HCT116 (cell line): ENCODE measurements at regions not wholly inside any gene's neighbourhood (a gene's known extent, or its start where the extent isn't known, plus 50 kb on each side); places are given as distances from the start of the nearest gene placed in this dataset.
A peak's percentile ranks its signal among the peaks of the same experiment; 100 is the strongest.

Source experiments
- ATAC-seq: fragments of 200-7000 bp; cut with Tn5 transposase; 2 replicates; pipeline ENCODE4 v1.9.1; 2020; ENCODE audit warnings: mild to moderate bottlenecking, moderate library complexity
- BruUV-seq: library from RNA; stranded (reverse); fragments of 400-500 nt; replicated peaks from 2 replicates; lab custom pipeline; 2021; lab: Mats Ljungman, UMichigan
- CTCF ChIA-PET: fragments of 300-600 bp; sonication (Branson Sonifier 250); formaldehyde crosslinking; loops from one replicate; lab custom pipeline; 2021; ENCODE audit warnings: antibody characterized with exemption; lab: Charles Lee
- POLR2A ChIA-PET: fragments of 300-600, 350-600 bp; sonication (Branson Sonifier 250); formaldehyde crosslinking; loops from one replicate; lab custom pipeline; 2021; ENCODE audit warnings: antibody characterized with exemption; lab: Charles Lee
- RAD21 ChIA-PET, 2 experiments: fragments of 300-600 bp; sonication (Branson Sonifier 250); formaldehyde crosslinking; loops; one replicate each; lab custom pipeline; 2023; ENCODE audit warnings: low total read pairs in 2 of 2; ENCODE audit not compliant: uncharacterized antibody in 2 of 2, unreplicated experiment in 2 of 2, low non-redundant PET in 1 of 2; lab: Charles Lee
- DNase-seq: peaks from one replicate; pipeline ENCODE4 v3.0.0-alpha.2; 2010; ENCODE audit warnings: low read depth, low spot score
- H2AFZ ChIP-seq: fragments of 200-600 bp; shearing (Covaris generic), sonication (generic); 2 replicates; pipeline ENCODE4 v1.6.1; 2017; ENCODE audit warnings: low read depth, mixed run types, mixed read lengths, antibody characterized with exemption, low read length; ENCODE audit not compliant: poor library complexity, severe bottlenecking
- H3K27ac ChIP-seq: 2 replicates; pipeline ENCODE4 v1.5.1; 2012; ENCODE audit warnings: low read depth, low read length
- H3K27me3 ChIP-seq: fragments of 200-600 bp; sonication (generic); 2 replicates; pipeline ENCODE4 v1.6.1; 2016; ENCODE audit warnings: mixed run types, low read length, mixed read lengths; ENCODE audit not compliant: insufficient read depth
- H3K36me3 ChIP-seq, 2 experiments: fragments of 200-500 bp in 1 of 2; fragments of 200-600 bp in 1 of 2; sonication (Bioruptor generic) in 1 of 2; sonication (generic) in 1 of 2; 2 replicates each; pipeline versions ENCODE4 v1.5.1 to v1.6.1; 2014 to 2016; ENCODE audit warnings: low read length in 2 of 2, inconsistent platforms in 1 of 2, mixed read lengths in 1 of 2, mixed run types in 1 of 2; ENCODE audit not compliant: insufficient read depth in 2 of 2, control insufficient read depth in 1 of 2
- H3K4me1 ChIP-seq, 2 experiments: fragments of 200-600 bp in 1 of 2; sonication (generic) in 1 of 2; 2 replicates each; pipeline versions ENCODE4 v1.5.1 to v1.6.1; 2012 to 2017; ENCODE audit warnings: low read length in 2 of 2, inconsistent platforms in 1 of 2, mild to moderate bottlenecking in 1 of 2, mixed read lengths in 1 of 2, mixed run types in 1 of 2, moderate library complexity in 1 of 2; ENCODE audit not compliant: insufficient read depth in 2 of 2, control insufficient read depth in 1 of 2
- H3K4me2 ChIP-seq: fragments of 200-600 bp; sonication (generic); 2 replicates; pipeline ENCODE4 v1.6.1; 2017; ENCODE audit warnings: mixed run types, low read length, mixed read lengths
- H3K4me3 ChIP-seq, 2 experiments: fragments of 200-600 bp in 1 of 2; sonication (generic) in 1 of 2; replicated peaks in 1 of 2; 2 replicates each; pipeline ENCODE4 v1.5.1; 2011 to 2016; ENCODE audit warnings: low read length in 2 of 2, control low read depth in 1 of 2, low read depth in 1 of 2, mild to moderate bottlenecking in 1 of 2, mixed read lengths in 1 of 2, mixed run types in 1 of 2
- H3K79me2 ChIP-seq: fragments of 200-600 bp; sonication (generic); 2 replicates; pipeline ENCODE4 v1.6.1; 2017; ENCODE audit warnings: mild to moderate bottlenecking, mixed run types, low read length, moderate library complexity, mixed read lengths; ENCODE audit not compliant: insufficient read depth
- H3K9ac ChIP-seq: fragments of 200-600 bp; sonication (generic); 2 replicates; pipeline ENCODE4 v1.6.1; 2016; ENCODE audit warnings: low read length, mixed read lengths
- H3K9me2 ChIP-seq: fragments of 200-600 bp; sonication (generic), shearing (Covaris generic); 2 replicates; pipeline ENCODE4 v1.6.1; 2017; ENCODE audit warnings: mixed run types, mild to moderate bottlenecking, moderate library complexity; ENCODE audit not compliant: insufficient read depth
- H3K9me3 ChIP-seq, 2 experiments: fragments of 200-500 bp in 1 of 2; fragments of 200-600 bp in 1 of 2; sonication (Bioruptor generic) in 1 of 2; sonication (generic) in 1 of 2; 2 replicates each; pipeline ENCODE4 v1.6.1; 2014 to 2017; ENCODE audit warnings: low read length in 2 of 2, mixed read lengths in 2 of 2, inconsistent platforms in 1 of 2, low read depth in 1 of 2, mild to moderate bottlenecking in 1 of 2, mixed run types in 1 of 2, moderate library complexity in 1 of 2; ENCODE audit not compliant: control insufficient read depth in 1 of 2, insufficient read depth in 1 of 2
- H4K20me1 ChIP-seq: fragments of 200-600 bp; sonication (generic), shearing (Covaris generic); 2 replicates; pipeline ENCODE4 v1.6.1; 2017; ENCODE audit warnings: mixed run types, mild to moderate bottlenecking, moderate library complexity; ENCODE audit not compliant: insufficient read depth
- CEBPB ChIP-seq: IDR thresholded peaks from 2 replicates; pipeline ENCODE4 v1.6.1; 2012; ENCODE audit warnings: low read depth
- EGR1 ChIP-seq: IDR thresholded peaks from 2 replicates; pipeline ENCODE4 v1.6.1; 2012; ENCODE audit warnings: low read depth
- EZH2 ChIP-seq: fragments of 200-600 bp; sonication (generic); IDR thresholded peaks from 2 replicates; pipeline ENCODE4 v1.6.1; 2017; ENCODE audit warnings: antibody characterized with exemption, mixed run types
- POLR2AphosphoS5 ChIP-seq: IDR thresholded peaks from 2 replicates; pipeline ENCODE4 v1.6.1; 2011; ENCODE audit warnings: mild to moderate bottlenecking, low read depth, low read length, moderate library complexity
- RAD21 ChIP-seq: IDR thresholded peaks from 2 replicates; pipeline ENCODE4 v1.6.1; 2012; ENCODE audit warnings: low read depth, mild to moderate bottlenecking
- SRF ChIP-seq: IDR thresholded peaks from 2 replicates; pipeline ENCODE4 v1.6.1; 2012; ENCODE audit warnings: low read depth
- YY1 ChIP-seq: IDR thresholded peaks from 2 replicates; pipeline ENCODE4 v1.6.1; 2011; ENCODE audit warnings: low read length, low read depth, moderate library complexity, mild to moderate bottlenecking; ENCODE audit not compliant: insufficient replicate concordance; ENCODE audit errors: extremely low read depth
- ZFX ChIP-seq: fragments of 450-650 bp; IDR thresholded peaks from 2 replicates; pipeline ENCODE4 v1.6.1; 2017
- ZNF274 ChIP-seq: fragments of 200-500 bp; sonication (Bioruptor generic); IDR thresholded peaks from 2 replicates; pipeline ENCODE4 v1.6.1; 2014; ENCODE audit warnings: mild to moderate bottlenecking, low read depth, low read length, inconsistent platforms
- intact Hi-C: fragments of 100-400 bp; cut with micrococcal nuclease; formaldehyde crosslinking; loops from 2 replicates; pipeline ENCODE4 v1.10.0; 2022
- TF ChIP-seq, protein P1 (sequence below): IDR thresholded peaks from 2 replicates; pipeline ENCODE4 v1.6.1; 2011; ENCODE audit warnings: mild to moderate bottlenecking, low read length, moderate library complexity; ENCODE audit not compliant: insufficient replicate concordance; ENCODE audit errors: extremely low read depth
- TF ChIP-seq, protein P2 (sequence below): IDR thresholded peaks from 2 replicates; pipeline ENCODE4 v1.6.1; 2012
- TF ChIP-seq, protein P3 (sequence below), 3 experiments: fragments of 200-600 bp in 1 of 3; sonication (generic) in 1 of 3; IDR thresholded peaks in 2 of 3; conservative IDR thresholded peaks in 1 of 3; 2 replicates each; pipeline ENCODE4 v1.5.1; 2012 to 2017; ENCODE audit warnings: low read depth in 2 of 3, low read length in 2 of 3, antibody characterized with exemption in 1 of 3, borderline replicate concordance in 1 of 3, control low read depth in 1 of 3, mild to moderate bottlenecking in 1 of 3, mixed read lengths in 1 of 3, mixed run types in 1 of 3, moderate library complexity in 1 of 3; ENCODE audit not compliant: insufficient read depth in 1 of 3

DNA sequence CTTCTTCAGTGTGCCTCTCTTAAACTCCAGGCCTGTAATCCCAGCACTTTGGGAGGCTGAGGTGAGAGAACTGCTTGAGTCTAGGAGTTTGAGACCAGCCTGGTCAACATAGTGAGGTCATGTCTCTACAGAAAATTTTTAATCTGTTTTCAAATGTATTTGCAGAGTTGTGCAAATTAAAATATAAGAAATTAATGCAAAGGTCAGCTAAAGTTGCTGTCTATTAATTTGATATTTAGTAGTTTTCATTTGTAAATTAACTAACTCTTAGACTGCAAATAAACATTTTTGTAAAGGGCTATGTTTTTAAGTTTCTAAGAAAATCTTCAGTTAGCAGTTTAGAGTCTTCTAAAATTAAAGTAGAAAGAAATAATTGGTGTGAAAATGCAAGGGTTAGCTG, 99.9 kb upstream of the TJP1 start:
- POLR2A ChIA-PET: no interaction called here

More for the DNA sequence above, 99.9 kb upstream of the TJP1 start:
- TF ChIP-seq RAD21 (no peak), YY1 (no peak), EGR1 (no peak), EZH2 (no peak), SRF (no peak), POLR2AphosphoS5 (no peak), ZNF274 (no peak), ZFX (no peak), CEBPB (no peak)
- TF ChIP-seq, protein P1, sequence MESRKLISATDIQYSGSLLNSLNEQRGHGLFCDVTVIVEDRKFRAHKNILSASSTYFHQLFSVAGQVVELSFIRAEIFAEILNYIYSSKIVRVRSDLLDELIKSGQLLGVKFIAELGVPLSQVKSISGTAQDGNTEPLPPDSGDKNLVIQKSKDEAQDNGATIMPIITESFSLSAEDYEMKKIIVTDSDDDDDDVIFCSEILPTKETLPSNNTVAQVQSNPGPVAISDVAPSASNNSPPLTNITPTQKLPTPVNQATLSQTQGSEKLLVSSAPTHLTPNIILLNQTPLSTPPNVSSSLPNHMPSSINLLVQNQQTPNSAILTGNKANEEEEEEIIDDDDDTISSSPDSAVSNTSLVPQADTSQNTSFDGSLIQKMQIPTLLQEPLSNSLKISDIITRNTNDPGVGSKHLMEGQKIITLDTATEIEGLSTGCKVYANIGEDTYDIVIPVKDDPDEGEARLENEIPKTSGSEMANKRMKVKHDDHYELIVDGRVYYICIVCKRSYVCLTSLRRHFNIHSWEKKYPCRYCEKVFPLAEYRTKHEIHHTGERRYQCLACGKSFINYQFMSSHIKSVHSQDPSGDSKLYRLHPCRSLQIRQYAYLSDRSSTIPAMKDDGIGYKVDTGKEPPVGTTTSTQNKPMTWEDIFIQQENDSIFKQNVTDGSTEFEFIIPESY: no peak
- TF ChIP-seq, protein P2, sequence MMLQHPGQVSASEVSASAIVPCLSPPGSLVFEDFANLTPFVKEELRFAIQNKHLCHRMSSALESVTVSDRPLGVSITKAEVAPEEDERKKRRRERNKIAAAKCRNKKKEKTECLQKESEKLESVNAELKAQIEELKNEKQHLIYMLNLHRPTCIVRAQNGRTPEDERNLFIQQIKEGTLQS: no peak
- TF ChIP-seq, protein P3, sequence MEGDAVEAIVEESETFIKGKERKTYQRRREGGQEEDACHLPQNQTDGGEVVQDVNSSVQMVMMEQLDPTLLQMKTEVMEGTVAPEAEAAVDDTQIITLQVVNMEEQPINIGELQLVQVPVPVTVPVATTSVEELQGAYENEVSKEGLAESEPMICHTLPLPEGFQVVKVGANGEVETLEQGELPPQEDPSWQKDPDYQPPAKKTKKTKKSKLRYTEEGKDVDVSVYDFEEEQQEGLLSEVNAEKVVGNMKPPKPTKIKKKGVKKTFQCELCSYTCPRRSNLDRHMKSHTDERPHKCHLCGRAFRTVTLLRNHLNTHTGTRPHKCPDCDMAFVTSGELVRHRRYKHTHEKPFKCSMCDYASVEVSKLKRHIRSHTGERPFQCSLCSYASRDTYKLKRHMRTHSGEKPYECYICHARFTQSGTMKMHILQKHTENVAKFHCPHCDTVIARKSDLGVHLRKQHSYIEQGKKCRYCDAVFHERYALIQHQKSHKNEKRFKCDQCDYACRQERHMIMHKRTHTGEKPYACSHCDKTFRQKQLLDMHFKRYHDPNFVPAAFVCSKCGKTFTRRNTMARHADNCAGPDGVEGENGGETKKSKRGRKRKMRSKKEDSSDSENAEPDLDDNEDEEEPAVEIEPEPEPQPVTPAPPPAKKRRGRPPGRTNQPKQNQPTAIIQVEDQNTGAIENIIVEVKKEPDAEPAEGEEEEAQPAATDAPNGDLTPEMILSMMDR (IDR thresholded peaks at IDR 0.05 in 2 of 3, conservative IDR thresholded peaks at IDR 0.05 in 1 of 3; ENCODE audit: borderline replicate concordance in 1 of 3, insufficient read depth in 1 of 3, low read depth in 2 of 3, low read length in 2 of 3): no peak
- no peak for DNase-seq
- peak overlapping the region; percentile 7; the same call in 1 of the 2 replicates for H3K9ac ChIP-seq
- RAD21 ChIA-PET: no interaction called here
- no peaks in the 10 kb centered on the region for H4K20me1 ChIP-seq
- H3K36me3 ChIP-seq: no peaks in the 10 kb centered on the region
- H3K4me2 ChIP-seq: peak overlapping the region; percentile 93
- peak overlapping the region; percentile 6 for H2AFZ ChIP-seq
- no peaks in the 10 kb centered on the region for H3K27me3 ChIP-seq
- intact Hi-C loops: loop anchor here (10.0 kb wide), 1 partner anchor 227 kb away; no protein-coding TSS in a partner anchor
- no peak for ATAC-seq
- no peak overlapping the region for H3K27ac ChIP-seq
- CTCF ChIA-PET: interaction anchor here (1.3 kb wide), 1 partner anchor 71 kb away, joined by 3 read pairs; no protein-coding TSS in a partner anchor
- no peaks in the 10 kb centered on the region for H3K9me3 ChIP-seq
- peaks cover 45 to 80% of the 10 kb centered on the region in 2 experiments for H3K4me1 ChIP-seq
- H3K79me2 ChIP-seq: no peaks in the 10 kb centered on the region
- no peaks in the 10 kb centered on the region for H3K9me2 ChIP-seq
- peak overlapping the region in 1 of 2 experiments; percentile 60; a peak in 1 of 4 replicates for H3K4me3 ChIP-seq
- BruUV-seq: no TSS peak
